OCI-LY1 (cell line): ENCODE measurements at regions not wholly inside any gene's neighbourhood (a gene's known extent, or its start where the extent isn't known, plus 50 kb on each side); places are given as distances from the start of the nearest gene placed in this dataset.

Experiments
- H2AFZ ChIP-seq: fragments of 200-600 bp; sonication (generic), shearing (Covaris generic); 2 replicates; pipeline ENCODE4 v1.6.0; 2014; ENCODE audit warnings: antibody characterized with exemption, mild to moderate bottlenecking, low read length
- H3F3A ChIP-seq: fragments of 200-600 bp; sonication (generic), shearing (Covaris generic); 2 replicates; pipeline ENCODE4 v1.6.0; 2014; ENCODE audit warnings: mild to moderate bottlenecking, antibody characterized with exemption, low read length, moderate library complexity; ENCODE audit not compliant: insufficient read depth
- H3K27ac ChIP-seq: fragments of 200-600 bp; sonication (generic); 2 replicates; pipeline ENCODE4 v1.5.1; 2014; ENCODE audit warnings: low read length, mixed run types, mild to moderate bottlenecking, low read depth; ENCODE audit not compliant: poor library complexity, severe bottlenecking
- H3K27me3 ChIP-seq: fragments of 200-600 bp; sonication (generic); 2 replicates; pipeline ENCODE4 v1.6.0; 2014; ENCODE audit warnings: antibody characterized with exemption, mild to moderate bottlenecking, low read length, moderate library complexity; ENCODE audit not compliant: insufficient read depth
- H3K36me3 ChIP-seq: fragments of 200-600 bp; sonication (generic); 2 replicates; pipeline ENCODE4 v1.6.1; 2014; ENCODE audit warnings: mild to moderate bottlenecking, antibody characterized with exemption, low read length, moderate library complexity, mixed read lengths; ENCODE audit not compliant: insufficient read depth
- H3K4me1 ChIP-seq: fragments of 200-600 bp; sonication (generic); 2 replicates; pipeline ENCODE4 v1.5.1; 2014; ENCODE audit warnings: mild to moderate bottlenecking, low read length, moderate library complexity; ENCODE audit not compliant: insufficient read depth, severe bottlenecking
- H3K4me2 ChIP-seq: fragments of 200-600 bp; sonication (generic), shearing (Covaris generic); 2 replicates; pipeline ENCODE4 v1.6.1; 2014; ENCODE audit warnings: low read length
- H3K4me3 ChIP-seq: fragments of 200-600 bp; sonication (generic); 2 replicates; pipeline ENCODE4 v1.5.1; 2014; ENCODE audit warnings: low read length, low read depth, mild to moderate bottlenecking, mixed read lengths; ENCODE audit not compliant: poor library complexity, severe bottlenecking
- H3K79me2 ChIP-seq: fragments of 200-600 bp; shearing (Covaris generic); 2 replicates; pipeline ENCODE4 v1.6.1; 2016; ENCODE audit warnings: mixed run types, low read length, mixed read lengths; ENCODE audit not compliant: insufficient read depth
- H3K9ac ChIP-seq: fragments of 200-600 bp; sonication (generic), shearing (Covaris generic); 2 replicates; pipeline ENCODE4 v1.6.1; 2014; ENCODE audit warnings: mild to moderate bottlenecking, low read length, mixed read lengths
- H3K9me2 ChIP-seq: fragments of 200-600 bp; sonication (generic), shearing (Covaris generic); 2 replicates; pipeline ENCODE4 v1.6.1; 2014; ENCODE audit warnings: low read depth, mild to moderate bottlenecking, low read length, mixed read lengths
- H3K9me3 ChIP-seq: fragments of 200-600 bp; shearing (Covaris generic); 2 replicates; pipeline ENCODE4 v1.6.1; 2014; ENCODE audit warnings: low read length, mixed read lengths
- H4K20me1 ChIP-seq: fragments of 200-600 bp; sonication (generic), shearing (Covaris generic); 2 replicates; pipeline ENCODE4 v1.6.0; 2016; ENCODE audit warnings: mild to moderate bottlenecking, low read length; ENCODE audit not compliant: insufficient read depth
- CTCF ChIP-seq: fragments of 200-600 bp; sonication (generic), shearing (Covaris generic); IDR thresholded peaks from 2 replicates; pipeline ENCODE4 v1.5.1; 2017; ENCODE audit warnings: mild to moderate bottlenecking, antibody characterized with exemption, low read length, moderate library complexity, mixed read lengths
- EZH2 ChIP-seq: fragments of 200-600 bp; sonication (generic), shearing (Covaris generic); IDR thresholded peaks from 2 replicates; pipeline ENCODE4 v1.8.0; 2017; ENCODE audit warnings: borderline replicate concordance, mixed run types, mild to moderate bottlenecking, antibody characterized with exemption, low read length, moderate library complexity, mixed read lengths

- TF ChIP-seq EZH2, result no peak
- no peak for TF ChIP-seq CTCF
- peaks cover 20% of the 10 kb centered on the region for H3K4me1 ChIP-seq
Observed at GRCh38 chr2:5939553-5939952, 247.4 kb downstream of the SOX11 start.

GRCh38 chr2:5940596-5941535 is 248.7 kb downstream of the SOX11 start:
- no peaks in the 10 kb centered on the region for H3K9me3 ChIP-seq
- H3F3A ChIP-seq, result no peaks in the 10 kb centered on the region
- no peak overlapping the region for H2AFZ ChIP-seq
- H3K9ac ChIP-seq, result no peak overlapping the region
- no peaks in the 10 kb centered on the region for H3K9me2 ChIP-seq
- peaks cover 20% of the 10 kb centered on the region for H3K4me1 ChIP-seq
- no peak overlapping the region for H3K27ac ChIP-seq
- no peaks in the 10 kb centered on the region for H3K36me3 ChIP-seq
- H3K4me3 ChIP-seq, result no peak overlapping the region
- no peak overlapping the region for H3K4me2 ChIP-seq
- no peak for TF ChIP-seq CTCF
- TF ChIP-seq EZH2, result no peak
- H3K27me3 ChIP-seq, result no peaks in the 10 kb centered on the region
- H4K20me1 ChIP-seq, result no peaks in the 10 kb centered on the region
- no peaks in the 10 kb centered on the region for H3K79me2 ChIP-seq

More at GRCh38 chr2:5939553-5939952, 247.4 kb downstream of the SOX11 start:
- no peaks in the 10 kb centered on the region; the same call in 1 of the 2 replicates for H3K36me3 ChIP-seq
- H3K9ac ChIP-seq, result no peak overlapping the region
- H2AFZ ChIP-seq, result no peak overlapping the region
- no peak overlapping the region for H3K4me3 ChIP-seq
- no peak overlapping the region for H3K27ac ChIP-seq
- H3K27me3 ChIP-seq, result no peaks in the 10 kb centered on the region
- no peaks in the 10 kb centered on the region for H4K20me1 ChIP-seq
- H3F3A ChIP-seq, result no peaks in the 10 kb centered on the region
- H3K9me3 ChIP-seq, result no peaks in the 10 kb centered on the region
- no peaks in the 10 kb centered on the region for H3K79me2 ChIP-seq
- no peak overlapping the region for H3K4me2 ChIP-seq
- no peaks in the 10 kb centered on the region for H3K9me2 ChIP-seq

GRCh38 chr2:5942204-5942603 is 250.0 kb downstream of the SOX11 start:
- Histone ChIP-seq H3K9me3 (no peaks in the 10 kb centered on the region), H3K4me1 (peaks cover 20% of the 10 kb centered on the region), H3K4me3 (no peak overlapping the region), H3K9ac (no peak overlapping the region), H3K36me3 (no peaks in the 10 kb centered on the region), H4K20me1 (no peaks in the 10 kb centered on the region), H3K4me2 (no peak overlapping the region), H3K9me2 (no peaks in the 10 kb centered on the region), H3K27me3 (no peaks in the 10 kb centered on the region), H2AFZ (no peak overlapping the region), H3K27ac (no peak overlapping the region), H3F3A (no peaks in the 10 kb centered on the region), H3K79me2 (no peaks in the 10 kb centered on the region)
- TF ChIP-seq EZH2 (no peak), CTCF (no peak)
